GM12891 (cell line): ENCODE measurements at regions not wholly inside any gene's neighbourhood (a gene's known extent, or its start where the extent isn't known, plus 50 kb on each side); places are given as distances from the start of the nearest gene placed in this dataset.

Experiments used
- DNase-seq: peaks from one replicate; pipeline ENCODE4 v3.0.0; 2011; ENCODE audit warnings: low spot score; ENCODE audit not compliant: insufficient read length
- FAIRE-seq: peaks from 2 replicates; lab custom pipeline; 2011; peaks lifted over from hg19 to GRCh38; lab: Jason Lieb, UNC
- PAX5 ChIP-seq: IDR thresholded peaks from 2 replicates; pipeline ENCODE4 v1.6.1; 2011; ENCODE audit warnings: low read length, moderate library complexity, mild to moderate bottlenecking; ENCODE audit not compliant: insufficient read depth, severe bottlenecking
- POLR2A ChIP-seq: IDR thresholded peaks from 2 replicates; pipeline ENCODE4 v1.6.1; 2011; ENCODE audit warnings: low read depth, low read length, control low read depth
- POLR2AphosphoS5 ChIP-seq: IDR thresholded peaks from 2 replicates; pipeline ENCODE4 v1.6.1; 2011; ENCODE audit warnings: low read depth, low read length, control low read depth
- POU2F2 ChIP-seq: IDR thresholded peaks from 2 replicates; pipeline ENCODE4 v1.6.1; 2011; ENCODE audit warnings: low read depth, mild to moderate bottlenecking, control low read depth, low read length, moderate library complexity
- SPI1 ChIP-seq: IDR thresholded peaks from 2 replicates; pipeline ENCODE4 v1.6.1; 2011; ENCODE audit warnings: low read depth, low read length, control low read depth
- TAF1 ChIP-seq: IDR thresholded peaks from 2 replicates; pipeline ENCODE4 v1.6.1; 2011; ENCODE audit warnings: low read depth, low read length, control low read depth

DNA sequence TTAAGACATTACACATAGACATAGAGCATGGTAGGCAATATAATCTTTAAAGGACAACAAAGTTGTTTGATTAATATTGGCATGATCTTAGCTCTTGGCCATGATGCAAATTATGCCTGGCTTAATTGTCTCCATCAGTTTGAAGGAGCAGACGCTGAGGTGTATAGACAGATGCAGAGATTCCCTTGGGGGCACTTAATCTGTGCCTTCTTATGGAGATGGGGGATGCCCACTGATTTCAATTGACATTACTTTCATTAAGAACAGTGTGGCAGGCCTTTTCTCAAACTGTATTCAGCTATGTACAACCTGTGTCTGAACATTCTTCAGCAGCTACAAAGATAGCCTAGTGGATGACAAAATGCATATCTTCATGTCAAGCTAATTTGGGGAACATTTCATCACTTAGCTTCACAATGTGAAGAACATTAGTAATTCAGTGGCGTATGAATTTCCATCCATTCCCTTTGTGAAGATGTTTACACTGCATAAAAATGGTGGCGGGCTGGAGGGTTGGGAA, 85.3 kb upstream of the MYCBP2 start:
- no peak for DNase-seq
- no peak for FAIRE-seq
- TF ChIP-seq PAX5 = no peak
- TF ChIP-seq POLR2AphosphoS5 = no peak
- TF ChIP-seq TAF1 = no peak
- TF ChIP-seq SPI1 = no peak
- TF ChIP-seq POLR2A = no peak
- no peak for TF ChIP-seq POU2F2

DNA sequence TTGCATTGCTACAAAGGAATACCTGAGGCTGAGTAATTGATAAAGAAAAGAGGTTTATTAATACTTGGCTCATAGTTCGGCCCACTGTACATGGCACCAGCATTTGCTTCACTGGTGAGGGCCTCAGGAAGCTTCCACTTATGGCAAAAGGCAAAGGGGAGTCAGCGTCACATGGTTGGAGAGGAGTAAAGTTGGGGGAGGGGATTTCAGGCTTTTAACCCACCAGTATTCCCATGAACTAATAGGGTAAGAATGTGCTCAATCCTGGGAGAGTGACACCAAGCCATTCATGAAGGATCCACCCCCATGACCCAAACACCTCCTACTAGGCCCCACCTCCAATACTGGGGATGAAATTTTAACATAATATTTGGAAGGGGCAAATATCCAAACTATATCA, 82.5 kb upstream of the MYCBP2 start:
- TF ChIP-seq SPI1 (no peak), PAX5 (no peak), POU2F2 (no peak), POLR2AphosphoS5 (no peak), TAF1 (no peak)
- no peak for DNase-seq
- FAIRE-seq = peak; percentile 20

DNA sequence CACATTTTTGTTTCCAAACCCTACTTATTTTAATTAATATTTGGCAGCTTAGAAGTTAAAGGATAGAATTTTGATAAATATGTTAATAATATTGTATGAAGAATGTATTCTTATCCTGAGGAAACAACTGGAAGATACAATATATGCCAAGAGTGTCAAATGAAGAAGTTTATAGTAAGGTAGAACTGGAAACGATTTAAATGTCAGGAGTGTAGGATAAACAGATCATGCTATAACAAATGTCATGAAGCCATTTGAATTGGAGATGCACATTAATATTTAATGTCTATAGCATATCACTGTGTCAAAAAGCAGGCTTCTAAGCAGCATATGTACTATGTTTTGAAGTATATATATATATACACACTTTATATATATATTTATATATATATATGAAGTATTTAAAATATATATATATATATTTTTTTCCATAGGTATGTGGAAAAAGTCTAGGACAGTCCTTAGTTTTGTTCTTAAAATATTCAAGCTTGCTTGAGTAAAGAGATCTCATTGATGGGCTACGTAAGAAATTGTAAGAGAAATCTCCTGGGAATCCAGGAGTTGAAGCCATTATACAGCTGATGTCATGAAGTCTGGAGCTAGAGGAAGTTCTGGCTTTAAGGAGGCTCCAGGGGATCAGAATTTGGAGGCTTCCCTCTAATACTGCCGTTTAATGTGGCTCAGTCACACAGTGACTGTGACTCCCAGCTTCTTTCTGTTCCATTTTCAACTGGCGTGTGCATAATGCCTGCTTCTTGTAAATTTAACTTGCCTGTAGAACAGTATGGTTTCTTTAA, 79.9 kb upstream of the MYCBP2 start:
- TF ChIP-seq POLR2A = no peak
- FAIRE-seq (no peak), DNase-seq (no peak)

DNA sequence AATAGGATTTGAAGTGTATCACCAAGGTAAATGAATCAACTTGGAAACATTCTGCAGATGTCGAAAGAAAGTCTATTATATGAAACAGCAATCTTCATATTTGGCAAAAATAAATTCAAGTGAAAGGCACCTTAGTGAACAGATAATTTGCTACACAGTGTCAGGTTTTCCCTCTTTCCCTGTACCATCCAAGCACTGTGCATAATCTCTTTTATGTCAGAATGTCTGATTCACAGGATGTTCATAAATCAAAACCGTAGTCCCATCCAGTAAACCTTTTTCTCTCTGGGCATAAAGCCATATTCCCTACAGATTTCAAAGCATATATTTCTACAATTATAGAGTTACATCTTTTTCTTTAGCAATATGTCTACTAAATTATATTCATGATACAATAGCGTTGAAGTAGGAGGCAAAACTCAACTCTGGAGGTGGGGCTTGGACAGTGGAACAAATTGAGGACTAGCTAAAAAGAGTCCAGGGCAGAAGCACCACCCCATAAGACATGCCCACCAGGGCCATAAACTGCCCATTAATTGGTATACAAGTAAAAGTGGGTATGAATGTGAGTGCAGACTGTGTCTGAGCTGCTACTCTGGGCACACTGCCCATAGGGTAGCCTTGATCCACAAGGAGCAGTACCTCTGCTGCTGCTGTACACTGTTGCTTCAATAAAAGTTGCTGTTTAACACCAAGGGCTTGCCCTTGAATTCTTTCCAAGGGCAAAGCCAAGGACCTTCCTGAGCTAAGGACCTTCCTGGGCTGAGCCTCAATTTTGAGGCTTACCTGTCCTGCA, 72.1 kb upstream of the MYCBP2 start:
- no peak for FAIRE-seq
- no peak for TF ChIP-seq POU2F2
- no peak for TF ChIP-seq POLR2A
- TF ChIP-seq SPI1 = no peak
- no peak for TF ChIP-seq TAF1
- no peak for TF ChIP-seq PAX5
- TF ChIP-seq POLR2AphosphoS5 = no peak
- DNase-seq = no peak

DNA sequence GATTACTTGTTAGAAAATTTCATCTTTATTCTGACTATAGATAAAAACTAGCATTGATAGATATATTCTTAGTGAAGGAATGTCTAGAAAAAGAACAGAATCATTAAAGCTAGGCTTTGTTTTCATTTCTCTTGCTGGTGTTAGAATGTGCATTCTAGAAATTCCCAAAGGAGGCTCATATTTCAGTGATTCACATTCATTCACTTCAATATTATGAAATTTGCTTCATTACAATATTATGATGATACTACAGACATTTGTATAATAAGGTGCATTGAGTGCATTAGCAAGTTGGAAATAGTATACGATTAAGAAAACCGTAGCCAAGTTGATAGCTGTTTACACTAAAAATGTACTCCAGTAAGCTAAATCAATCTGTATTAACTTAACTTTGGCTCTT, 70.7 kb upstream of the MYCBP2 start:
- DNase-seq (no peak), FAIRE-seq (no peak)

DNA sequence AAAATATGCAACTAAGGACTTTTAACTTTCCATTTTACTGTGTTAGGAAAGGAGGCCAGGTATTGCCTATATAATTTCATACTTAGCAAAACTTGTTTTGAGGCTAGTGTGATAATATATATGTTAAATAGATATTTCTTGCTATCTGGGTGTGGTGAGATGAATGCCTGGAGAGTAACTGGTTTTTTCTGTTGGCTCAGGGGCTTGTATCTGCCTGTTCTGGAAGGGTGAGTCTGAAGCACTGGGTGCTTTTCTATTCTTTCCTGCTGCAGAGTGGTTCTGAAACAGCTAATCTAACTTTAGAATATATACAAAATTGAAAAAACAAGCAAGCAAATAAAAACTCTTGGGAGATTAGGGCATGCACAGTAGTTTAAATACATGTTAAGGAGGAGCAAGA, 64.6 kb upstream of the MYCBP2 start:
- DNase-seq = no peak
- no peak for FAIRE-seq
- no peak for TF ChIP-seq POLR2A

More for the DNA sequence above, 70.7 kb upstream of the MYCBP2 start:
- TF ChIP-seq POLR2A (no peak), SPI1 (no peak), POLR2AphosphoS5 (no peak), TAF1 (no peak)

DNA sequence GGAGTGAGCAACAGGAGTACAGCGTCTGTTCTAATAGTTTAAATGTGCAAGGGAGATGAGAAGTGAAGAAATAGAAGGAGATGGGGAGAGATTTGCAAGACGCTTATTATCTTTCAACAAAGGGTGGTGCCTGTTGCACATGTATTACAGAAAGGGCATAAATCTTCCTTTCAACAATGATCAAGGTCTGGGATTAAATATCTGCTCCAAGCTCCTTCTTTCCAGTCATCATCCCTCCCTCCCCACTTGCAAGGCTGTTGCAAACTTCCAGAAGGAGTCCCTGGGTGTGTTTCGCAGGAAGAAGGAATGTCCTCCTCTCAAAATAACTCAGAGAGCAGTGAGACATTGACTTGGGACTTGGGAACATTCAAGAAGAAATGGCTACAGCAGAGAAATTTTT, 63.5 kb upstream of the MYCBP2 start:
- FAIRE-seq = peak; percentile 40
- TF ChIP-seq PAX5 (no peak), POU2F2 (no peak), TAF1 (no peak), SPI1 (no peak), POLR2A (no peak), POLR2AphosphoS5 (no peak)
- no peak for DNase-seq

DNA sequence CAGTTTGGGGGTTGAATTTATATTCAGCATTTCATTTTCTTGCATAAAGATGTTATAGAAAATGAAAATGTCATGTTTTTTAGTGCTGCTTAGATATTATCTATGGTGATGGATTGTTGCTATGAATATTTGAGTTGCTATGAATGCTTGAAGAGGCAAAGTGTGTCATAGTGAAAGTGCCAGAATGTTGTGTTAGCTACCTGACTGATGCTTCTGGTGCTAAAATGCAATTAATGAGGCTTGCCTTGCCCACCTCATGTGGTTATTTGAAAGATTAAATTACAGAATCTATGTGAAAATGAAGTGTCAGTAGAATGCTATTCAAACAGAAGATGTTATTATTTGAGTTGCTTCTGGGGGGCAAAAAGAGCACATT, 62.7 kb upstream of the MYCBP2 start:
- FAIRE-seq (peak; percentile 91), DNase-seq (no peak)
- TF ChIP-seq POU2F2 = no peak
- TF ChIP-seq SPI1 = no peak
- no peak for TF ChIP-seq POLR2A
- no peak for TF ChIP-seq POLR2AphosphoS5
- no peak for TF ChIP-seq TAF1
- no peak for TF ChIP-seq PAX5

DNA sequence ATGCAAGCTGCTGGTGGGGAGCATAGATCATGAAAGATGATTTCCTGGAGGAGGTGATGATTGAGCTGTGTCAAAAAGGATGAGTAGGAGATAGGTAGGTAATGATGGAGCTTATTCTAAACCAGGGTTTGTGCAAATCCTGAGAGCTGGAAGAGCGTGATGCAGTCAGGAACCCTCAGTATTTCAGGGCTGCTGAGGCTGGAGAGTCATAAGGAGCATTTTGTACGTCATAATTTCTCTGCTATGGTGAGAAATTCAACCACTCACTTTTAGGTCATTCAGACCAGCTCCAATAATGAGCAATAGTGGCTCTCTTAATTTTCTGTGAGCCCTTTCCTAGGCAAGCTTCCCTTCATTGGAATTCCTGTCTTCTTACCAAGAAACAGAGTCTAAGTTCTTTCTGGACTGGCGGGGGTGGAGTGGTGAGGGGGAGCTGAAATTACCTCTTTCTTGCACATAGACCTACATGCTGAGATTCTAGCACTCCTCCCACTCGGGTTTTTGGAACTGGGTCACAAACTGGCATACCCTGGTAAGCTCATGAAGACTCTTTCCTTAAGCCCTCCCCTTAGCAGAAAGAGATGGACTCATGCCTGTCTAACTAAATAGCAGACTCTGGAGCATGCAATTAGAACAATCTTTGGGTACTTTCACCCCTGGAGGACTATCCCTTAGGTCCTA, 62.2 kb upstream of the MYCBP2 start:
- FAIRE-seq (no peak), DNase-seq (no peak)
- TF ChIP-seq SPI1 (no peak), POLR2AphosphoS5 (no peak), POLR2A (no peak), POU2F2 (no peak), TAF1 (no peak), PAX5 (no peak)
